HG02870 (cell line): ENCODE measurements at regions not wholly inside any gene's neighbourhood (a gene's known extent, or its start where the extent isn't known, plus 50 kb on each side); places are given as distances from the start of the nearest gene placed in this dataset.

Source experiments
- ATAC-seq: cut with Tn5 transposase; IDR thresholded peaks from one replicate; pipeline ENCODE4 v1.9.1; 2021; ENCODE audit warnings: mild to moderate bottlenecking, moderate library complexity; ENCODE audit not compliant: unreplicated experiment

- ATAC-seq = no peak
These were observed 267.8 kb downstream of the BCOR start for GRCh38 chrX:39829965-39830364.

- ATAC-seq = no peak
These were observed 267.3 kb downstream of the BCOR start for GRCh38 chrX:39830414-39830813.

- no peak for ATAC-seq
These were observed 265.5 kb downstream of the BCOR start for GRCh38 chrX:39832211-39832610.

- no peak for ATAC-seq
These were observed 263.2 kb downstream of the BCOR start for GRCh38 chrX:39834600-39834999.

GRCh38 chrX:39835241-39835640 is 262.5 kb downstream of the BCOR start:
- ATAC-seq = no peak

GRCh38 chrX:39835776-39836175 is 262.0 kb downstream of the BCOR start:
- ATAC-seq = no peak

- ATAC-seq = no peak
These were observed 260.8 kb downstream of the BCOR start for GRCh38 chrX:39836802-39837420.

- no peak for ATAC-seq
These were observed 260.1 kb downstream of the BCOR start for GRCh38 chrX:39837688-39838087.

GRCh38 chrX:39839371-39839770 is 258.4 kb downstream of the BCOR start:
- ATAC-seq = no peak

- ATAC-seq = no peak
These were observed 257.6 kb downstream of the BCOR start for GRCh38 chrX:39840133-39840532.

GRCh38 chrX:39840581-39841093 is 257.1 kb downstream of the BCOR start:
- ATAC-seq = no peak

- no peak for ATAC-seq
These were observed 256.2 kb downstream of the BCOR start for GRCh38 chrX:39841604-39842003.

GRCh38 chrX:39842281-39842973 is 255.3 kb downstream of the BCOR start:
- ATAC-seq = no peak

- no peak for ATAC-seq
These were observed 254.4 kb downstream of the BCOR start for GRCh38 chrX:39843318-39843717.

GRCh38 chrX:39845233-39845632 is 252.5 kb downstream of the BCOR start:
- ATAC-seq = no peak

- ATAC-seq = no peak
These were observed 251.3 kb downstream of the BCOR start for GRCh38 chrX:39846460-39846859.

- no peak for ATAC-seq
These were observed 249.5 kb downstream of the BCOR start for GRCh38 chrX:39848243-39848642.

GRCh38 chrX:39848900-39849299 is 248.9 kb downstream of the BCOR start:
- no peak for ATAC-seq

GRCh38 chrX:39850209-39850608 is 247.5 kb downstream of the BCOR start:
- no peak for ATAC-seq

GRCh38 chrX:39850630-39851152 is 247.1 kb downstream of the BCOR start:
- no peak for ATAC-seq

GRCh38 chrX:39851745-39852455 is 245.9 kb downstream of the BCOR start:
- no peak for ATAC-seq

- ATAC-seq = no peak
These were observed 245.3 kb downstream of the BCOR start for GRCh38 chrX:39852491-39852890.
